RWPE1 (cell line): ENCODE measurements at regions not wholly inside any gene's neighbourhood (a gene's known extent, or its start where the extent isn't known, plus 50 kb on each side); places are given as distances from the start of the nearest gene placed in this dataset.

Experiments used
- CTCF ChIA-PET: fragments of 350-600 bp; sonication (Branson Sonifier 250); formaldehyde crosslinking; extraction: SDS; loops from one replicate; lab custom pipeline; 2021; lab: Yijun Ruan, JAX
- POLR2A ChIA-PET: fragments of 400-600 bp; formaldehyde crosslinking; extraction: SDS; loops from one replicate; lab custom pipeline; 2020; ENCODE audit warnings: antibody characterized with exemption; ENCODE audit not compliant: low non-redundant PET; lab: Yijun Ruan, JAX
- DNase-seq: peaks from one replicate; pipeline ENCODE4 v3.0.0; 2012; ENCODE audit warnings: low spot score
- H3K27ac ChIP-seq: fragments of 450-650 bp; 2 replicates; pipeline ENCODE4 v1.5.1; 2017
- CTCF ChIP-seq: fragments of 450-650 bp; conservative IDR thresholded peaks from 2 replicates; pipeline ENCODE4 v1.5.1; 2017; ENCODE audit warnings: low read depth, mild to moderate bottlenecking

GRCh38 chr1:57722285-57722978, 298.6 kb upstream of the DAB1 start:
- CTCF ChIA-PET = no interaction called here
- POLR2A ChIA-PET = interaction anchor here (0.6 kb wide), 1 partner anchor 212 kb away, joined by 3 read pairs; no protein-coding TSS in a partner anchor
- no peak for TF ChIP-seq CTCF
- no peak for DNase-seq
- no peak overlapping the region for H3K27ac ChIP-seq

- no peak for TF ChIP-seq CTCF
- DNase-seq = no peak
- POLR2A ChIA-PET = no interaction called here
- CTCF ChIA-PET = no interaction called here
- H3K27ac ChIP-seq = no peak overlapping the region
Observed at GRCh38 chr1:57721001-57721400, 297.1 kb upstream of the DAB1 start.

GRCh38 chr1:57719274-57719673, 295.4 kb upstream of the DAB1 start:
- no peak for DNase-seq
- CTCF ChIA-PET = interaction anchor here (0.6 kb wide), 1 partner anchor 352 kb away, joined by 3 read pairs; no protein-coding TSS in a partner anchor
- POLR2A ChIA-PET = no interaction called here
- H3K27ac ChIP-seq = no peak overlapping the region
- TF ChIP-seq CTCF = no peak

GRCh38 chr1:57713501-57713900, 289.6 kb upstream of the DAB1 start:
- ChIA-PET CTCF (no interaction called here), POLR2A (no interaction called here)
- no peak for TF ChIP-seq CTCF
- DNase-seq = no peak
- H3K27ac ChIP-seq = no peak overlapping the region

GRCh38 chr1:57712846-57713245, 289.0 kb upstream of the DAB1 start:
- TF ChIP-seq CTCF = no peak
- H3K27ac ChIP-seq = no peak overlapping the region
- CTCF ChIA-PET = no interaction called here
- POLR2A ChIA-PET = no interaction called here
- no peak for DNase-seq

GRCh38 chr1:57711326-57711725, 287.5 kb upstream of the DAB1 start:
- no peak overlapping the region for H3K27ac ChIP-seq
- TF ChIP-seq CTCF = no peak
- ChIA-PET POLR2A (no interaction called here), CTCF (no interaction called here)
- no peak for DNase-seq
